Muscle layer of duodenum (tissue), 2 donors: ENCODE measurements at regions not wholly inside any gene's neighbourhood (a gene's known extent, or its start where the extent isn't known, plus 50 kb on each side); places are given as distances from the start of the nearest gene placed in this dataset.
"Not testable (repeated sequence)": the region's sequence is repeated elsewhere in the genome, so short reads cannot be mapped to it uniquely, and the experiment has no call there.

Experiments used
- H3K27ac ChIP-seq: one replicate; pipeline ENCODE4 v1.7.0; 2013; ENCODE audit warnings: mild to moderate bottlenecking, low read length
- H3K27me3 ChIP-seq: one replicate; pipeline ENCODE4 v1.7.0; 2013; ENCODE audit warnings: low read depth, mild to moderate bottlenecking, control low read depth, low read length
- H3K36me3 ChIP-seq, 2 donors: one replicate each; pipeline ENCODE4 v1.7.0; 2013; ENCODE audit warnings: low read length in 2 of 2, control low read depth in 1 of 2, mild to moderate bottlenecking in 1 of 2; ENCODE audit not compliant: insufficient read depth in 2 of 2, control insufficient read depth in 1 of 2
- H3K4me1 ChIP-seq, 2 donors: one replicate each; pipeline ENCODE4 v1.7.0; 2013; ENCODE audit warnings: low read length in 2 of 2, mild to moderate bottlenecking in 2 of 2, control low read depth in 1 of 2, moderate library complexity in 1 of 2; ENCODE audit not compliant: insufficient read depth in 2 of 2, control insufficient read depth in 1 of 2
- H3K4me3 ChIP-seq, 2 donors: one replicate each; pipeline ENCODE4 v1.7.0; 2013; ENCODE audit warnings: low read length in 2 of 2, low read depth in 1 of 2, mild to moderate bottlenecking in 1 of 2
- H3K9me3 ChIP-seq, 2 donors: one replicate each; pipeline ENCODE4 v1.7.0; 2013; ENCODE audit warnings: low read length in 2 of 2, control low read depth in 1 of 2, mild to moderate bottlenecking in 1 of 2; ENCODE audit not compliant: control insufficient read depth in 1 of 2
- donor health status: healthy.

DNA sequence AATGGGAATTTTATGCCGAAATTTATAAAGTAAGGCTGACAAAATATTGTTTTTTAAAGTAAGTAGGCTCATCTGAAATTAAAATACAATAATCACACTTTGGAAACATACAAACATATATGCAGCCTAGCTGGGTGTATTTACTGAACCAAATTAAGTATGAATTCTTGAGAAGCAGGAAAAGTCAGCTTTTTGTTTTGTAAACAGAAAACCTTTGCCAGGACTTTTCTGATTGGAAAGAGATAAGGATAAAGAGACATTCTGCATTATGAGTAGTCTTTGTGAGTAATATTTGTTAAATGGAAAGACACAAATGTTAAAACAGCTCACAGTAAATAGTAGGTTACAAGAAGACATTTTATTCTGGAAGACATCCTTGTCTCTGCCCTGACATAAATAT is 1380.8 kb downstream of the GRIK2 start:
- H3K27me3 ChIP-seq, result no peaks in the 10 kb centered on the region
- no peak overlapping the region for H3K4me3 ChIP-seq
- peaks cover 0 to 4% of the 10 kb centered on the region in 2 donors for H3K9me3 ChIP-seq
- H3K27ac ChIP-seq, result no peak overlapping the region
- H3K36me3 ChIP-seq, result no peaks in the 10 kb centered on the region
- no peaks in the 10 kb centered on the region for H3K4me1 ChIP-seq

- H3K36me3 ChIP-seq, result no peaks in the 10 kb centered on the region
- H3K4me3 ChIP-seq, result no peak overlapping the region
- H3K9me3 ChIP-seq, result peaks cover 0 to 4% of the 10 kb centered on the region in 2 donors
- no peak overlapping the region for H3K27ac ChIP-seq
- H3K27me3 ChIP-seq, result no peaks in the 10 kb centered on the region
- H3K4me1 ChIP-seq, result no peaks in the 10 kb centered on the region
These were observed 1380.1 kb downstream of the GRIK2 start for GRCh38 chr6:102773636-102774035.

GRCh38 chr6:102766963-102767362 is 1373.5 kb downstream of the GRIK2 start:
- Histone ChIP-seq H3K9me3 (peaks cover 0 to 4% of the 10 kb centered on the region in 2 donors), H3K4me3 (no peak overlapping the region), H3K27me3 (no peaks in the 10 kb centered on the region), H3K36me3 (no peaks in the 10 kb centered on the region), H3K27ac (no peak overlapping the region), H3K4me1 (no peaks in the 10 kb centered on the region)

DNA sequence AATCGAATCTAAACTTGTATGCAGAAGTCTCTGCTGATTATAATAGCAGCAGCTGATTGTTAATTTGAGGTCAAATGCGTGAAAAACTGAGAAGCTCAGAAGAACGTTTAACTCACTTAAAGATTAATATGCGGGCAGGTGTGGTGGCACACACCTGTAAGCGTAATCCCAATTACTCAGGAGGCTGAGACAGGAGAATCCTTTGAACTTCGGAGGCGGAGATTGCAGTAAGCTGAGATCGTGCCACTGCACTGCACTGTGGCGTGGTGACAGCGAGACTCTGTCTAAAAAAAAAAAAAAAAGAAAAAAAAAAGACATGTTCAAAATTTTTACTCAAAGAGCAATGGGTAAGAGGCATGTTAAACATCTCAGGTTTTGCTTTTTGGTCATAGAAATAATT is 1370.8 kb downstream of the GRIK2 start:
- H3K27ac ChIP-seq, result no peak overlapping the region
- no peak overlapping the region for H3K4me3 ChIP-seq
- no peaks in the 10 kb centered on the region for H3K36me3 ChIP-seq
- H3K4me1 ChIP-seq, result no peaks in the 10 kb centered on the region
- H3K27me3 ChIP-seq, result no peaks in the 10 kb centered on the region
- no peaks in the 10 kb centered on the region for H3K9me3 ChIP-seq

DNA sequence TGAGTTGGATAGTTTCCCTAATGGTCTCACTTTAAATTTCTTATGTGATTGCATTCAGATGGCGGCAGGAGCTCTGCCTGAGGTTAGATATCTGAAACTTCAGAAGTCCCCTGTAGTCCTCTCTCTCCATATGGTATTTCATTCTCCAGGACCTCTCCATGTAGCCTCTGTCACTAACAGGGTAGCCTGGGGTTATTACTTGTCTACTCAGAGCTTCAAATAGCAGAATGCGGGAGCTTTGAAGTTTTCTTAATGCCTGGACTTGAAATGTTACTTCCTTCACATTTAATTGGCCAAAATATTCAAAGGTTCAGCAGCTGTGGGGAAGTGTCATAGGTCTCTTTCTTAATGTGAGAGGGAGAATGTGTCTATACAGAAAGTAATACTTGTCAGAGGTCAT is 1370.4 kb downstream of the GRIK2 start:
- Histone ChIP-seq H3K27me3 (no peaks in the 10 kb centered on the region), H3K36me3 (no peaks in the 10 kb centered on the region), H3K9me3 (no peaks in the 10 kb centered on the region), H3K4me3 (no peak overlapping the region), H3K4me1 (no peaks in the 10 kb centered on the region), H3K27ac (no peak overlapping the region)

DNA sequence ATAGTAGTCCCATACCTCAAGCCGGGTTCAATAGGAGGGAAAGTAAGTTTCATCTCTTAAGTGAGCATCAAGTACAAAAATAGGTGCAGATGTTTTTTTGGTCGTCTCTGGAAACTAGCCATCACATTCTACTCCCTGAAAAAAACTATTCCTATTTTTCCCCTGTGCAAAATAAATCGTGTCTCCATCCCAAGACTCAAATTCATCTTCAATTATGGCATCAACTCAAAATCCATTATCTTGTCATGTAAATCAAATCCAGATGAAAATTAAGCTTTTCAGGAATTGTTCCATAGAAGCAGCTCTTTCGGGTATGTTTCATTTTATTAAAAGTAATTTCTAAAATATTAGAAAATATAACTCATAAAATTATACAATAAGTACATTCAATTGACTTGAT is 1368.4 kb downstream of the GRIK2 start:
- H3K4me3 ChIP-seq, result no peak overlapping the region
- H3K4me1 ChIP-seq, result no peaks in the 10 kb centered on the region
- H3K27ac ChIP-seq, result no peak overlapping the region
- H3K9me3 ChIP-seq, result no peaks in the 10 kb centered on the region
- no peaks in the 10 kb centered on the region for H3K36me3 ChIP-seq
- H3K27me3 ChIP-seq, result no peaks in the 10 kb centered on the region

- Histone ChIP-seq H3K4me1 (no peaks in the 10 kb centered on the region), H3K4me3 (no peak overlapping the region), H3K36me3 (no peaks in the 10 kb centered on the region), H3K27ac (no peak overlapping the region), H3K27me3 (no peaks in the 10 kb centered on the region), H3K9me3 (no peaks in the 10 kb centered on the region)
These were observed 1365.9 kb downstream of the GRIK2 start for GRCh38 chr6:102759415-102759814.

GRCh38 chr6:102758536-102758935 is 1365.0 kb downstream of the GRIK2 start:
- H3K4me3 ChIP-seq, H3K27ac ChIP-seq, H3K4me1 ChIP-seq, H3K27me3 ChIP-seq, H3K9me3 ChIP-seq, H3K36me3 ChIP-seq: not testable (repeated sequence)

GRCh38 chr6:102749210-102749971 is 1355.9 kb downstream of the GRIK2 start:
- Histone ChIP-seq H3K4me3 (no peak overlapping the region), H3K27ac (no peak overlapping the region), H3K27me3 (no peaks in the 10 kb centered on the region), H3K4me1 (no peaks in the 10 kb centered on the region), H3K9me3 (no peaks in the 10 kb centered on the region), H3K36me3 (no peaks in the 10 kb centered on the region)

GRCh38 chr6:102746941-102747340 is 1353.4 kb downstream of the GRIK2 start:
- H3K4me3 ChIP-seq, result no peak overlapping the region
- no peaks in the 10 kb centered on the region for H3K9me3 ChIP-seq
- no peaks in the 10 kb centered on the region for H3K36me3 ChIP-seq
- no peaks in the 10 kb centered on the region for H3K4me1 ChIP-seq
- no peaks in the 10 kb centered on the region for H3K27me3 ChIP-seq
- H3K27ac ChIP-seq, result no peak overlapping the region

DNA sequence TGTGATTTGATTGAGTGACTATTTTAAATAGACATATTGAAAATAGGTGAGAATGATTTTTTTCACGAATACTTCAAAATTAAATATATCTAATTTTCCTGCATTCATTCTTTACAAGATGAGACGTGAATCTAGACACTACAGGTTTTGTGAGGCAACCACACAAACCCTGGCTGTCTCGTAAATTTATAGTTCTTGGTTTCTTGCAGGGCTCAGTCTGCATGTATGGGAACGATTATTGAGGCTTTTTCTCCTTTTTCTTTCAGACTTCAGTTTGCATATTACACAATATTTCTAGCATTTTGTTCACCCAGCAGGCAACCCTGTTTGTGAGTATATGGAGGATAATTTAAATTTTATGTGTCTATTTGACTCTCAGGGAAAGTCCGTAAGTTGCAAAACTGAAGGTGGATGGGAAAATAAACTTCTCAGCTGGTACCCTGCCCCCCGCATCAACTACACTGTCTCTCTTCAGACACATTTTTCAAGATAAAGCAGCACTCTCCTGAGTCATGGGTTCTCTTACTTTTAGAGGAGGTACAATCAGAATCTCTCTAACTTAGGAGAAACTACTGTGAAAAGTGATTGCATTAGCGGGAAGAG is 1349.3 kb downstream of the GRIK2 start:
- no peaks in the 10 kb centered on the region for H3K36me3 ChIP-seq
- no peaks in the 10 kb centered on the region for H3K9me3 ChIP-seq
- no peaks in the 10 kb centered on the region for H3K4me1 ChIP-seq
- no peaks in the 10 kb centered on the region for H3K27me3 ChIP-seq
- H3K27ac ChIP-seq, result no peak overlapping the region
- no peak overlapping the region for H3K4me3 ChIP-seq

GRCh38 chr6:102742028-102742427 is 1348.5 kb downstream of the GRIK2 start:
- Histone ChIP-seq H3K9me3 (no peaks in the 10 kb centered on the region), H3K4me1 (no peaks in the 10 kb centered on the region), H3K36me3 (no peaks in the 10 kb centered on the region), H3K27me3 (no peaks in the 10 kb centered on the region), H3K4me3 (no peak overlapping the region), H3K27ac (no peak overlapping the region)
